ENCODE measurements at regions not wholly inside any gene's neighbourhood (a gene's known extent, or its start where the extent isn't known, plus 50 kb on each side); places are given as distances from the start of the nearest gene placed in this dataset.

DNA sequence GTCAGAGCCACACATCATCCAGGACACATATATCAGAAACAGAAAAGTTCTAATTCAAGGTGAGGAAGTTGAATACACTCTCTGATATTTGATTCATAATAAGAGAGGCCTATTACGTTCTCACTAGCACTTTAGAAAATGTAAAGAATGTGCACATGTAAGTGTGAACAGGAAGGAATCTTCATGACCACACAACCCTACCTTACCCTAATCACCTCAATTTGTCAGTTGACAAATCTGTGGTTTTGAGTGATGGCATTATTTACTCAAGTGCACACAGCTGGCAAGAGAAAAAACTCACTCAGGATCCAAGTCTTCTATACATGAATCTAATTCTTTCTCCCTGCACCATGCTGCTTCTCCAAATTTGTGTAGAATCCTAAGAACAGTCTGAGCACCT is 445.8 kb downstream of the SUCLA2 start:
- ChIA-PET POLR2A (no interaction called here), CTCF (interaction anchor here (0.6 kb wide), 1 partner anchor 75 kb away, joined by 3 read pairs; no protein-coding TSS in a partner anchor)
- H3K4me3 ChIP-seq (ENCODE audit: low read depth, low read length) = no peak overlapping the region
- DNase-seq (ENCODE audit: low read depth, low spot score) = no peak
- TF ChIP-seq, protein P1, sequence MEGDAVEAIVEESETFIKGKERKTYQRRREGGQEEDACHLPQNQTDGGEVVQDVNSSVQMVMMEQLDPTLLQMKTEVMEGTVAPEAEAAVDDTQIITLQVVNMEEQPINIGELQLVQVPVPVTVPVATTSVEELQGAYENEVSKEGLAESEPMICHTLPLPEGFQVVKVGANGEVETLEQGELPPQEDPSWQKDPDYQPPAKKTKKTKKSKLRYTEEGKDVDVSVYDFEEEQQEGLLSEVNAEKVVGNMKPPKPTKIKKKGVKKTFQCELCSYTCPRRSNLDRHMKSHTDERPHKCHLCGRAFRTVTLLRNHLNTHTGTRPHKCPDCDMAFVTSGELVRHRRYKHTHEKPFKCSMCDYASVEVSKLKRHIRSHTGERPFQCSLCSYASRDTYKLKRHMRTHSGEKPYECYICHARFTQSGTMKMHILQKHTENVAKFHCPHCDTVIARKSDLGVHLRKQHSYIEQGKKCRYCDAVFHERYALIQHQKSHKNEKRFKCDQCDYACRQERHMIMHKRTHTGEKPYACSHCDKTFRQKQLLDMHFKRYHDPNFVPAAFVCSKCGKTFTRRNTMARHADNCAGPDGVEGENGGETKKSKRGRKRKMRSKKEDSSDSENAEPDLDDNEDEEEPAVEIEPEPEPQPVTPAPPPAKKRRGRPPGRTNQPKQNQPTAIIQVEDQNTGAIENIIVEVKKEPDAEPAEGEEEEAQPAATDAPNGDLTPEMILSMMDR (IDR thresholded peaks at IDR 0.05; ENCODE audit: insufficient read depth, low read length, missing control alignments) = no peak

DNA sequence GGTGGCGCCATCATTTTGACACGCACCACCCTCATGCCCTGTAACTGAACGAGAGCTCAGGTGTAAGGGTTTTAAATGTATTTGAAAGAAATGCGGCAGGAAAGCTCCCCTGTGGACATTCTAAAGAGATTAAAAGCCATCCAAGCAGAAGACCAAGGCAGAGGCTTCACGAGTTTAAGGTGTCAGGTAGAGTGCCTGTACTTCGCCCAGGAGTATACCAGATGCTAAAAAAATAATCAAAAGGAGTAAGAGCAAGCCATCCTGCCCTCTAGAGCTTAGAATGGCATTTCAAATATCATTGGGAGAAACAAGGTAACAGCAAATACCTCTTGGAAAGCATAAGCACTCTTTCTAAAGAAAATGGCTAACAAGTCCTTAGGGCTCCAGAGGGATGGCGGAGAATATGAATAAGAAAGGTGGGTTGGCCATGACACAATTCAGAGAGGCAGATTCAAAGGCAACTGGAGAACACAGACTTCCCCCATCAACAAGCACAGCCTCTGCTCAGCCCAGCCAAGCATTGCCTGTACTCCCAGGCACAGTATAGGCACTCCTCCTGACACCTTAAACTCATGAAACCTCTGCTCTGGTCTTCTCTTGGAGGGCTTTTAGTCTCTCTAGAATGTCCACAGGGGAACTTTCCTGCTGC is 447.6 kb downstream of the SUCLA2 start:
- DNase-seq (ENCODE audit: low read depth, low spot score) = no peak
- CTCF ChIA-PET = interaction anchor here (0.8 kb wide), 1 partner anchor 579 kb away, joined by 3 read pairs; no protein-coding TSS in a partner anchor
- no peak overlapping the region for H3K4me3 ChIP-seq (ENCODE audit: low read depth, low read length)
- TF ChIP-seq, protein P1 (IDR thresholded peaks at IDR 0.05; ENCODE audit: insufficient read depth, low read length, missing control alignments) = no peak
- POLR2A ChIA-PET = no interaction called here

DNA sequence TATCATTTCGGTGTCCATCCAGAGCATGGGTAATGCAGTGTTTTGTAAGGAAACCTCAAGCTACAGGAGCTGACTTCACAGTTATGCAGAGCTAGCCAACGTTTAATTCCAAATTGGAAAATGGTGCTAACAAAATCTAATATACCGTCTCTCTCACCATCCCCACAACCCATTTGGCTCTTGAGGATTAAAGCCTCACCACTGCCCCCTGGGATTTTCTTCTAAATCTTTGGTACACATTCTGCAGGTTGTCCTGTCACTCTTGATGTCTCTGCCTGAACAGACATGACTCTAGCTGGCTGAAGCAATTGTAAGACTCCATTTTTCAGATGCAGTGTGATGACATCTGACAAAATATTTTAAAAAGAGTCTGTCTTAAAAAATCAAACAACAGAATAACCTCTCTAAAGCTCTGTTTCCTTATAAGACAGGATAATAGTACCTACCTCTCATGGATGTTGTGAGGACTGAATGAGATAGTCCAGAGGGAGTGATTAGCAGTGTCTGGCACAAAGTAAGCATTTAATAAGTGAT is 451.8 kb downstream of the SUCLA2 start:
- ChIA-PET CTCF (interaction anchor here (0.6 kb wide), 1 partner anchor 85 kb away, joined by 4 read pairs; no protein-coding TSS in a partner anchor), POLR2A (no interaction called here)
- no peak for DNase-seq (ENCODE audit: low read depth, low spot score)
- TF ChIP-seq, protein P1 (IDR thresholded peaks at IDR 0.05; ENCODE audit: insufficient read depth, low read length, missing control alignments) = no peak
- H3K4me3 ChIP-seq (ENCODE audit: low read depth, low read length) = no peak overlapping the region

DNA sequence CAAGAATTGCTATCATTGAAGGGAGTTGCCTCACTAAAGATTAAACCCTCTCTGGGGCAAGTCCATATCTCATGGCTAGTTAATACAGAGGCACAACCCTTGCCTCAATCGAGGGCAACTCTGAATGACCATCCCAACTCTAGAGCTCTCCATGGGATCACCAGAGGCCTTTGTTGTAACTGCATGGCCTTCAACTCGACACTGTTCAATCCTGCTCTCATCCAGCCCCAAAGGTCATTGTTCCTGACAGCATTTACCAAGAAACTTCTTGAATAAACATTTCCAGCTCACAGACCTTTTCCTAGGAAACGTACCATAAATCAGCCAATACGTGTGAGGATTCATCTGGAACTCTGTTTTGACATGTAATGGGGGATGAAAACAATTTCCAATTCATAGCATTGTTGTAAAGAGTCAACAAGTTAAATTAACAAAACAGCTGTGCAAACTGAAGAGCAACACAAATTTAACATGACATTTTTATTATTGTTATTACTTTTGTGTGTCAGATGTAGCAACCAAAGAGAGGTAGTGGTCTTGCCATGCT is 452.7 kb downstream of the SUCLA2 start:
- H3K4me3 ChIP-seq (ENCODE audit: low read depth, low read length) = no peak overlapping the region
- TF ChIP-seq, protein P1 (IDR thresholded peaks at IDR 0.05; ENCODE audit: insufficient read depth, low read length, missing control alignments) = no peak
- POLR2A ChIA-PET = no interaction called here
- CTCF ChIA-PET = interaction anchor here (1.2 kb wide), 1 partner anchor 47 kb away, joined by 4 read pairs; no protein-coding TSS in a partner anchor
- DNase-seq (ENCODE audit: low read depth, low spot score) = no peak

DNA sequence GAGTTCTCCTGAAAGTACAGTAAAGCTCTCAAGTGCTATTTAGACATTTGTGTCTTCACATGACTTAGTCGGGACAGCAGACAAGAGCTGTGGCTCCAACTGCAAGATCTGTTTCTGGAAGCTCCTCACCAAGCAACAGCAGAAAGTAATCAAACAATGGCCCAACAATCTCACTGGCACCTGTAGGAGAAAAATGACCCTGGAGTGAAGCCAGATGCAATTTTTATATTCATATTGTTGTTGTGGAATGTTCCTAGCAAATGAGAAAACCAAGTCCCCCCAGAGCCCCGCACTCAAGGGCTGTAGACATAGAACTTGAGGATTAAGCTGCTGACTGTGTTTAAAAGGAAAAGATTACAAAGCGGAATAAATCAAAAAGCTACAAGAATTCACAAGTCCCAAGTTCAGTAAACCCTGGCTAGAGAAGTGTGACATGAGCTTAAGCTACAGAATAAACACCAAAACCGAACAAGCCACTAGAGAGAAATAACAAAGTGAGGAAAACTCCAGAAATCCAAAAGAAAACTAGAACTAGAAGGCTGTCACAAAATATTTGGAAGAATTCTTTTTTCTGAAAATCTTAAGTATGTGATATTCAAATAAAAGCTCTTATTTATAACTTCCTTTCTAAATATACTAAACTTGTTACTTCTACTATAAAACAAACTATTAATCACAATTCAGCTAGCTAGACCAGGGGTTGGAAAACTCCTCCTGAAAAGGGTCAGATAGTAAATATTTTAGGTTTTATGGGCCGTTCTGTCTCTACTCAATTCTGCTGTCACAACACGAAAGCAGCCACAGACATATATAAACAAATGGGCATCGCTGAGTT is 454.5 kb downstream of the SUCLA2 start:
- TF ChIP-seq, protein P1 (IDR thresholded peaks at IDR 0.05; ENCODE audit: insufficient read depth, low read length, missing control alignments) = no peak
- ChIA-PET POLR2A (interaction anchor here (0.6 kb wide), 1 partner anchor 50 kb away, joined by 3 read pairs; no protein-coding TSS in a partner anchor), CTCF (interaction anchor here (1.1 kb wide), 1 partner anchor 652 kb away, joined by 3 read pairs; no protein-coding TSS in a partner anchor)
- H3K4me3 ChIP-seq (ENCODE audit: low read depth, low read length) = no peak overlapping the region
- no peak for DNase-seq (ENCODE audit: low read depth, low spot score)

Measured in AG04449 (cell line).